IPS-15b (cell line): ENCODE measurements at regions not wholly inside any gene's neighbourhood (a gene's known extent, or its start where the extent isn't known, plus 50 kb on each side); places are given as distances from the start of the nearest gene placed in this dataset.

Experiments
- H3K27me3 ChIP-seq: one replicate; pipeline ENCODE4 v1.6.1; 2013; ENCODE audit warnings: low read length; ENCODE audit not compliant: control insufficient read depth, insufficient read depth
- H3K36me3 ChIP-seq: one replicate; pipeline ENCODE4 v1.6.1; 2013; ENCODE audit warnings: low read length; ENCODE audit not compliant: control insufficient read depth, insufficient read depth
- H3K4me1 ChIP-seq: one replicate; pipeline ENCODE4 v1.6.1; 2013; ENCODE audit warnings: mild to moderate bottlenecking, low read length; ENCODE audit not compliant: control insufficient read depth, insufficient read depth
- H3K4me3 ChIP-seq: one replicate; pipeline ENCODE4 v1.5.1; 2013; ENCODE audit warnings: low read depth, low read length
- H3K9ac ChIP-seq: one replicate; pipeline ENCODE4 v1.6.1; 2013; ENCODE audit warnings: low read depth, mild to moderate bottlenecking, low read length
- H3K9me3 ChIP-seq: one replicate; pipeline ENCODE4 v1.6.1; 2013; ENCODE audit warnings: mild to moderate bottlenecking, low read length; ENCODE audit not compliant: control insufficient read depth, insufficient read depth

- Histone ChIP-seq H3K27me3 (peaks cover 6% of the 10 kb centered on the region), H3K4me3 (no peak overlapping the region), H3K36me3 (no peaks in the 10 kb centered on the region), H3K9me3 (no peaks in the 10 kb centered on the region), H3K9ac (no peak overlapping the region), H3K4me1 (no peaks in the 10 kb centered on the region)
These were observed 158.1 kb downstream of the CDH26 start for GRCh38 chr20:60116128-60116909.

- Histone ChIP-seq H3K4me1 (no peaks in the 10 kb centered on the region), H3K36me3 (no peaks in the 10 kb centered on the region), H3K9me3 (no peaks in the 10 kb centered on the region), H3K27me3 (peaks cover 8% of the 10 kb centered on the region), H3K9ac (no peak overlapping the region), H3K4me3 (no peak overlapping the region)
These were observed 158.8 kb downstream of the CDH26 start for GRCh38 chr20:60117065-60117464.

- Histone ChIP-seq H3K36me3 (no peaks in the 10 kb centered on the region), H3K4me3 (no peak overlapping the region), H3K4me1 (no peaks in the 10 kb centered on the region), H3K9me3 (no peaks in the 10 kb centered on the region), H3K9ac (no peak overlapping the region), H3K27me3 (peaks cover 10% of the 10 kb centered on the region)
These were observed 163.7 kb downstream of the CDH26 start for GRCh38 chr20:60121903-60122302.

GRCh38 chr20:60122671-60123070 is 164.4 kb downstream of the CDH26 start:
- Histone ChIP-seq H3K4me3 (no peak overlapping the region), H3K9ac (no peak overlapping the region), H3K4me1 (no peaks in the 10 kb centered on the region), H3K36me3 (no peaks in the 10 kb centered on the region), H3K9me3 (no peaks in the 10 kb centered on the region), H3K27me3 (peaks cover 7% of the 10 kb centered on the region)

GRCh38 chr20:60123096-60123495 is 164.9 kb downstream of the CDH26 start:
- Histone ChIP-seq H3K27me3 (peaks cover 7% of the 10 kb centered on the region), H3K4me3 (no peak overlapping the region), H3K9ac (no peak overlapping the region), H3K9me3 (no peaks in the 10 kb centered on the region), H3K4me1 (no peaks in the 10 kb centered on the region), H3K36me3 (no peaks in the 10 kb centered on the region)

GRCh38 chr20:60123652-60124051 is 165.4 kb downstream of the CDH26 start:
- Histone ChIP-seq H3K36me3 (no peaks in the 10 kb centered on the region), H3K4me1 (no peaks in the 10 kb centered on the region), H3K4me3 (no peak overlapping the region), H3K27me3 (peaks cover 7% of the 10 kb centered on the region), H3K9me3 (no peaks in the 10 kb centered on the region), H3K9ac (no peak overlapping the region)

- Histone ChIP-seq H3K4me3 (no peak overlapping the region), H3K27me3 (peaks cover 7% of the 10 kb centered on the region)
These were observed 166.7 kb downstream of the CDH26 start for GRCh38 chr20:60124776-60125381.

GRCh38 chr20:60125513-60125912 is 167.3 kb downstream of the CDH26 start:
- H3K4me3 ChIP-seq: no peak overlapping the region
- no peaks in the 10 kb centered on the region for H3K36me3 ChIP-seq
- peaks cover 7% of the 10 kb centered on the region for H3K27me3 ChIP-seq
- no peaks in the 10 kb centered on the region for H3K4me1 ChIP-seq
- no peak overlapping the region for H3K9ac ChIP-seq
- no peaks in the 10 kb centered on the region for H3K9me3 ChIP-seq

More at GRCh38 chr20:60124776-60125381, 166.7 kb downstream of the CDH26 start:
- no peaks in the 10 kb centered on the region for H3K4me1 ChIP-seq
- no peak overlapping the region for H3K9ac ChIP-seq
- no peaks in the 10 kb centered on the region for H3K9me3 ChIP-seq
- no peaks in the 10 kb centered on the region for H3K36me3 ChIP-seq

GRCh38 chr20:60126975-60127374 is 168.8 kb downstream of the CDH26 start:
- no peaks in the 10 kb centered on the region for H3K4me1 ChIP-seq
- H3K9ac ChIP-seq: no peak overlapping the region

GRCh38 chr20:60131375-60131774 is 173.2 kb downstream of the CDH26 start:
- Histone ChIP-seq H3K4me1 (no peaks in the 10 kb centered on the region), H3K9ac (no peak overlapping the region), H3K27me3 (no peaks in the 10 kb centered on the region), H3K4me3 (no peak overlapping the region), H3K36me3 (no peaks in the 10 kb centered on the region), H3K9me3 (no peaks in the 10 kb centered on the region)

More at GRCh38 chr20:60126975-60127374, 168.8 kb downstream of the CDH26 start:
- Histone ChIP-seq H3K4me3 (no peak overlapping the region), H3K27me3 (peaks cover 2% of the 10 kb centered on the region), H3K9me3 (no peaks in the 10 kb centered on the region), H3K36me3 (no peaks in the 10 kb centered on the region)

GRCh38 chr20:60132162-60132826 is 174.1 kb downstream of the CDH26 start:
- no peak overlapping the region for H3K4me3 ChIP-seq
- no peaks in the 10 kb centered on the region for H3K36me3 ChIP-seq
- no peak overlapping the region for H3K9ac ChIP-seq
- no peaks in the 10 kb centered on the region for H3K27me3 ChIP-seq
- no peaks in the 10 kb centered on the region for H3K4me1 ChIP-seq
- no peaks in the 10 kb centered on the region for H3K9me3 ChIP-seq
